ENCODE measurements at regions not wholly inside any gene's neighbourhood (a gene's known extent, or its start where the extent isn't known, plus 50 kb on each side); places are given as distances from the start of the nearest gene placed in this dataset.

- TF ChIP-seq, protein P1, sequence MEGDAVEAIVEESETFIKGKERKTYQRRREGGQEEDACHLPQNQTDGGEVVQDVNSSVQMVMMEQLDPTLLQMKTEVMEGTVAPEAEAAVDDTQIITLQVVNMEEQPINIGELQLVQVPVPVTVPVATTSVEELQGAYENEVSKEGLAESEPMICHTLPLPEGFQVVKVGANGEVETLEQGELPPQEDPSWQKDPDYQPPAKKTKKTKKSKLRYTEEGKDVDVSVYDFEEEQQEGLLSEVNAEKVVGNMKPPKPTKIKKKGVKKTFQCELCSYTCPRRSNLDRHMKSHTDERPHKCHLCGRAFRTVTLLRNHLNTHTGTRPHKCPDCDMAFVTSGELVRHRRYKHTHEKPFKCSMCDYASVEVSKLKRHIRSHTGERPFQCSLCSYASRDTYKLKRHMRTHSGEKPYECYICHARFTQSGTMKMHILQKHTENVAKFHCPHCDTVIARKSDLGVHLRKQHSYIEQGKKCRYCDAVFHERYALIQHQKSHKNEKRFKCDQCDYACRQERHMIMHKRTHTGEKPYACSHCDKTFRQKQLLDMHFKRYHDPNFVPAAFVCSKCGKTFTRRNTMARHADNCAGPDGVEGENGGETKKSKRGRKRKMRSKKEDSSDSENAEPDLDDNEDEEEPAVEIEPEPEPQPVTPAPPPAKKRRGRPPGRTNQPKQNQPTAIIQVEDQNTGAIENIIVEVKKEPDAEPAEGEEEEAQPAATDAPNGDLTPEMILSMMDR (IDR thresholded peaks at IDR 0.05) = no peak
- no peak for TF ChIP-seq ZFX (IDR thresholded peaks at IDR 0.05; ENCODE audit: borderline replicate concordance)
Observed at GRCh38 chr14:101417434-101417833, 143.9 kb upstream of the DIO3 start.

GRCh38 chr14:101418601-101419000 lies 142.7 kb upstream of the DIO3 start:
- H3K27ac ChIP-seq = no peak overlapping the region
- TF ChIP-seq ZFX (IDR thresholded peaks at IDR 0.05; ENCODE audit: borderline replicate concordance) = no peak
- TF ChIP-seq, protein P1 (IDR thresholded peaks at IDR 0.05) = no peak

More at GRCh38 chr14:101417434-101417833, 143.9 kb upstream of the DIO3 start:
- no peak overlapping the region for H3K27ac ChIP-seq

DNA sequence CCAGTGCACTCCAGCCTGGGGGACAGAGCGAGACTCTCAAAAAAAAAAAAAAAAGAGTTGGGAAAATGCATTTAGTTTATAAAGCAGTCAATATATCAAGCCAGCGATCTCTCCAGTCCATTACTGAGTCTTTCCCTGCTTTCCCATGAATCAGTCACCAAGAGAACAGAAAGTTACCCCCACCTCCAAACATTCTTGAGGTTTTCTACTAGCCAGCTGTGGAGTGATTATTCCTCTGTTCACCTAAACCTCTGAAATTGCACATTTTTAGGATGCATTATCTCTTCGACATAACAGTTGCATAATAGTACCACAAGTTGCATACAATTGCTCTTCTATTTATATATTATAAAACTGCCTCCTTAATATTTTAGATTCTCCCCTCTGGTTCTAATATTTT lies 134.8 kb upstream of the DIO3 start:
- no peak overlapping the region for H3K27ac ChIP-seq
- TF ChIP-seq ZFX (IDR thresholded peaks at IDR 0.05; ENCODE audit: borderline replicate concordance) = no peak

DNA sequence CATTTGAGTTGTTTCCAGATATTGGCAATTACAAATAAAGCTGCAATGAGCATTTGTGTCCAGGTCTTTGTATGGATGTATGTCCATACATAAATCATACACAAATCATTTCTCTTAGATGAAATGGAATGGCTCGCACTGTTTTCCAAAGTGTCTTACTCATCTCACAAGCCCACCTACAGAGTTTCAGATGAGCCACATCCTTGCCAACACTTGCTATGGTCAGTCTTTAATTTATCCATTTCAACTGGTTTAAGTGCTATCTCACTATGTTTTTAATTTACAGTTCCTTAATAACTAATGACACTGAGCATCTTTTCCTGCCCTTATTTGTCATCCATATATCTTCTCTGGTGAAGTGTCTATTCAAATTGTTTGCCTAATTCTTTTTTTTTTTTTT lies 132.9 kb upstream of the DIO3 start:
- no peak overlapping the region for H3K27ac ChIP-seq
- TF ChIP-seq ZFX (IDR thresholded peaks at IDR 0.05; ENCODE audit: borderline replicate concordance) = no peak
- TF ChIP-seq, protein P1 (IDR thresholded peaks at IDR 0.05) = no peak

DNA sequence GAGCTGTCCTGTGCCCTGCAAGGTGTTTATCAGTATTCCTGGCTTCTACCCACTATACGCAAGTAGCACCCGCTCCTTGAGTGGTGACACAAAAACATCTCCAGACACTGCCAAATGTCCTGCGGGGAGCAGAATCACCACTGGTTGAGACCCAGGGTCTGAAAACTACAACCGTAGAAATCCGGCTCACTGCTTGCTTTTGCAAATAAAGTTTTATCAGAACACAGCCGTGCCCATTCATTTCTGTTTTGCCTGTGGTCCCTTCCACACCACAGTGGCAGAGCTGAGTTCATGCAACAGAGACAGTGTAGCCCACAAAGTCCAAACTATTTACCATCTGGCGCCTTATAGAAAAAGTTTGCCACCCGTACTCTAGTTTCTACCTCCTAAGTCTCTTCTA lies 125.7 kb upstream of the DIO3 start:
- TF ChIP-seq, protein P1 (IDR thresholded peaks at IDR 0.05) = no peak
- no peak overlapping the region for H3K27ac ChIP-seq

DNA sequence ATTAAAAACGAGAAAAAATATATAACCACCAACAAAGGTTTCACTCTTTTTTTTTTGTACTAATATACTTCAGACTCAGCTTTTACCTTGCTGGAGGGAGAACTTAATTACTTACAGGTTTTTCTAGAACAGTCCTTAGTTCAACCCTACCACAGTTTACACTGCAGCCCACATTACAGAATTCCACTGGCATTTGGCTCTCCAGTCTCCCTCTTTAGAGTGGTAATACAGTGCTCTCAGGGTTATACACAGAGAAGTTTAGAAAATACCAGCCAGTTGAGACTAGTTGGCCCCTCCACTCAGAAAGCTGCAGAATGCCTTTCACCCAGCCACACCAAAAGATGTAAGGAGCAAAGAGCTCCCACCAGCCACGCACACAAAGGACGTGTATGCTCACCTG lies 122.3 kb upstream of the DIO3 start:
- H3K27ac ChIP-seq = no peak overlapping the region
- TF ChIP-seq ZFX (IDR thresholded peaks at IDR 0.05; ENCODE audit: borderline replicate concordance) = no peak
- TF ChIP-seq, protein P1 (IDR thresholded peaks at IDR 0.05) = no peak

DNA sequence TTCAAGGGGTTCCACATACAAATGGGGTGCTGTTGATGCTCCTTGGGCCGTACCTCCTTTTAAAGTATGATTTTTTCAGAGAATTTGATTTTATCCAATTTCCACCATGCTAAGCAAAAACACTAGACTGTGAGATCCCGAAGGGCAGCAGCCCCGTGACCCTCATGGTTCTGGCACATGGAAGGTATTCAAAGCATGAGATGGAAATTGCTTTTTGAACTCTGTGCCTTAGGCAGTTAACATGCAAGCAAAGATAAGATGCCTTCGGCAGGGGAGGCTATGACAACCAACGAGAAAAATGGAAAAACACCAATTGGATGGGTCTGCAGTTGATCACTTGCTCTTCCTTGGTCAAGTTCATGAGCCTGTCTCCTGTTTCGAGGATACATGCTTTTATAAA lies 120.8 kb upstream of the DIO3 start:
- H3K27ac ChIP-seq = no peak overlapping the region
- TF ChIP-seq, protein P1 (IDR thresholded peaks at IDR 0.05) = no peak
- no peak for TF ChIP-seq ZFX (IDR thresholded peaks at IDR 0.05; ENCODE audit: borderline replicate concordance)

GRCh38 chr14:101441710-101442109 lies 119.6 kb upstream of the DIO3 start:
- no peak overlapping the region for H3K27ac ChIP-seq
- TF ChIP-seq, protein P1 (IDR thresholded peaks at IDR 0.05) = no peak
- no peak for TF ChIP-seq ZFX (IDR thresholded peaks at IDR 0.05; ENCODE audit: borderline replicate concordance)

Measured in 22Rv1 (cell line).